Daoy (cell line): ENCODE measurements at regions not wholly inside any gene's neighbourhood (a gene's known extent, or its start where the extent isn't known, plus 50 kb on each side); places are given as distances from the start of the nearest gene placed in this dataset.
A peak's percentile ranks its signal among the peaks of the same experiment; 100 is the strongest.

Experiments used
- DNase-seq: peaks from one replicate; pipeline ENCODE4 v3.0.0-alpha.2; 2015; ENCODE audit warnings: low read depth

- DNase-seq: no peak
These were observed 235.3 kb downstream of the KLF12 start for GRCh38 chr13:73898899-73899298.

GRCh38 chr13:73898276-73898675, 235.9 kb downstream of the KLF12 start:
- no peak for DNase-seq

DNA sequence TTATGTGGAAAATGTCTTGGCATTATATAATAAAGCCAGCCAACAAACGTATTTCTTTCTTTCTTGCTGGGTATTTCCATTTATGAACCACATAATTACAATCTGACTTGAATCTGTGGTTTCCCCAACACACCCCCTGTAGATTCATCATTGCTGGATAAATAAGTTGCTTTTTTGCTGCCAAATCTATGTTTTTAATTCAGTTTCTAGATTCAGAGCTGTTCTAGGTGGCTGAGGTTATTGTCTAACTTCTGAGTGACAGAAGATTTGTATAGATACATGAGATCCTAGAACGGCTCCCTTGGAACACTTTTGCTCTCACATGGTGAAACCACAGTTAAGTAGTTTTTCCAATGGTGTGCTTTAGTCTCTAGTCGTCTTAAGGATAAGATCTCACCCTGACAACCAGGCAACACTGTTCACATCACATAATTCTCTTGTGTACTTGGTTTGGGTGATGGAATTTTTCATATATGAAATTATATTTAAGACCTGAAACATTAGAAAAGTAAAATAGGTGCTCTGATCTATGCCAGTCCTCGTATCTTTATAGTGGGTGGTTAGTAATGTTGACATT, 239.1 kb downstream of the KLF12 start:
- no peak for DNase-seq

DNA sequence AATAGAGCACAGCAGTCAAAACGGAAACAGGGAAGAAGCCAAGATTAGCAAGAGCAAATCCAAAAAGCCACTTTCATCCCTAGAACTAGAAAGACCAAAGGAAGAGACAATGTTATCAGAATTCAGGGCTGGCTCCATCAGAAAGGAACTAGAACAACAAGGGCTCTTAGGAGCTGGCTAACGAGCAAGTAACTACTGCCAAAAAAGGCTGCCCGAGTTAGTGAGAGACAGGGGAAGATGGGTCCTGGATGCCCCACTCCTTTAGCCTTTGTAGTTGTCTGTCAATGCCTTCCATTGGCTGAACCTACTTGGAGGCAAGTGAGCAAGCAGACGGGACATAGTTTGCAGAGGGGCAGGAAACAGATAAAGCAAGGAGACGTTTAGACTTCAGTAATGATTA, 240.4 kb downstream of the KLF12 start:
- no peak for DNase-seq

DNA sequence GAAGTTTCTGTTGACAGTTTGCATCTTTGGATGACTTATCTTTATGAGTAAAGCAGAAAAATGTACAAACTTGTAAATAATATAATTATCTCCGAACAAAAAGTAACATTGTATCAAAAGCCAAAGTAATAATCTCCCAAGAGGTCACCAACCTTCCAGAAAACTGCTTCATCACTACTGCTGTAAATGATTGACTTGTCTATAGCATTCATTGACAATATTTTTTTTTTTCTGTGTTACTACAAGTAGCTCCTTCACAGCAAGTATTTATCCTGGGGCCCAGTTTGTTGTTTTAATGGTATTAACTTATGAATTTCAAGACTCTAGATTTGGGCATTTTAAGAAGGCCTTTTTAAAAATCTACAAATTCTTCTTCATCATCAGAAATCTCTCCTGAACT, 242.4 kb downstream of the KLF12 start:
- no peak for DNase-seq

DNA sequence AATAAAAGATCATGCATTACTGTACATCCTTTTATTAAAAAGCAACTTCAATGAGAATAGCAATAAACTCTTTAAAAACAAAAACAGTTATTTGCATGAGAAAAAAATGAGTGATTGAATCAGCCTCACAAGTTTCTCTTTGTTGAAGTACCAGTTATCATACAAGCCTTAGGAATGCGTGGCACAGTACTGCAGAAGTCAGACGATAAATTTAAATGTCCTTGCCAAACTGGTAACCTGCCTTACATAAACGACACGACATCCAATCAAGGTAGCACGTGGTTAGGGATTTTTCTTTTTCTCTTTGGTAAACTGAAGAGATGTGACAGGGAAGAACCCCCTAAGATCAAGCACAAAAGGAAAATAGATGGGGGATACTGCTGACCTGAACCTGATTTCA, 251.0 kb downstream of the KLF12 start:
- DNase-seq: no peak

- DNase-seq: peak; percentile 17
These were observed 253.8 kb downstream of the KLF12 start for GRCh38 chr13:73880365-73880764.

DNA sequence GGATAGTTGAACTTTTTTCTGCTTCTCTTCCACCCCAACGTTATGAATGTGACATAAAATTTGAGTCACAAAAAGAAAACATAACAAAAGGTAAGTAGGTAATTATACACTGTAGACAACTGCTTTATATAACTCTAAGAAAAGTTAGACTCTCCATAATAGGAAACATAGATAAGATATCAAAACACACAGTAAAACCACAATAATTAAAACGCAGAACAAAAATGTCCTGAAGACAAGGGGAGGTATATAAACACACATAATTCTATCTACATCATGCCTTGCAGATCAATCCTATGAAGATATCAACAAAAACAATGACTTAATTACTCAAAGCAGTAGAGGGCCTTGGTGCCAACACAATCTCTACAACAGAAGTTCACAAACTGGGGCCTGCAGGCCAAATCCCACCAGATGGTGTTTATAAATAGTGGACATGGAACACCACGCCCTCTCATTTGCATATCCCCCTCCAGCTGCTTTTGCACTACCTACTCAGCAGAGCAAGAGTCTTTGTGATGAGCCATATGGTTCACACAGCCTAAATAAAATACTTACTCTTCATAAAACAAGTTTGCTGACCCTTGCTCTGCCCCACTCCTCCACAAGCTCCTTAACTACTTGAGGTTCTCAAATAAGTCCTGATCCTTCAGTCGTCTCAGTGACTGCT, 254.7 kb downstream of the KLF12 start:
- no peak for DNase-seq

DNA sequence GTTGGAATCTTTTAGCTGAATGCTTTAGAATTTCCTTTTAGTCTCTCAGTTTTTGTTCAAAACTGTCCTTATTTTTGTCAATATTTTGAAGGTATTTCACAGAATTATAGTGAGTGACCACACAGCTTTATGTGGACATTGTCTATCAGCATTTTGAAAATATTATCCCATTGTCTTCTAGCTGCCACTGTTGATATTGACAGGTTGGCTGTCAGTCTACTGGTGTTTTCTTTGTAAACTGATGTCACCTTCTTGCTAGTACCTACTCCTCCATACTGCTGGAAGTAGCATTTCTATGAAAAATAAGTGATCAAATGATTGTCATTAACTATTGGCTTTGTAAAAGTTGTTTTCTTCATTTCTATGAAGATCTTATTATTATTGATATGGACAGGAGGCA, 256.8 kb downstream of the KLF12 start:
- no peak for DNase-seq

DNA sequence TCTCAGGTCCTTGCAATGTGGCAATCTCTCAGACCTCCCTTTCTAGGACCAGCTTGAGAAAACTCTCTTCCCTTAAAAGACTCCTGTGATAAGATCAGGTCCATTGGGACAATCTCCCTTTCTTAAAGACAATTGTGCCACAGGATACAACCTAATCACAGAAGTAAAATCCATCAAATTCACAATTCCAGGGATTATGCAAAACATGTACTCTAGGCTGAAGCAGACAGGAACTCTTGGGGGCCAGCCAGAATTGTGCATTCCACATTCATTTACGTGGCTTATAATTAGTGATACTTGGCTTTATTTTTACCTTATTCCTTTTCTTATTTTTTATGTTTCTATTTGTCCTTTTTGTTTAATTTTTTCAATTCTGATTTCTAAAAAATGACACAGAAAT, 257.9 kb downstream of the KLF12 start:
- DNase-seq: no peak

DNA sequence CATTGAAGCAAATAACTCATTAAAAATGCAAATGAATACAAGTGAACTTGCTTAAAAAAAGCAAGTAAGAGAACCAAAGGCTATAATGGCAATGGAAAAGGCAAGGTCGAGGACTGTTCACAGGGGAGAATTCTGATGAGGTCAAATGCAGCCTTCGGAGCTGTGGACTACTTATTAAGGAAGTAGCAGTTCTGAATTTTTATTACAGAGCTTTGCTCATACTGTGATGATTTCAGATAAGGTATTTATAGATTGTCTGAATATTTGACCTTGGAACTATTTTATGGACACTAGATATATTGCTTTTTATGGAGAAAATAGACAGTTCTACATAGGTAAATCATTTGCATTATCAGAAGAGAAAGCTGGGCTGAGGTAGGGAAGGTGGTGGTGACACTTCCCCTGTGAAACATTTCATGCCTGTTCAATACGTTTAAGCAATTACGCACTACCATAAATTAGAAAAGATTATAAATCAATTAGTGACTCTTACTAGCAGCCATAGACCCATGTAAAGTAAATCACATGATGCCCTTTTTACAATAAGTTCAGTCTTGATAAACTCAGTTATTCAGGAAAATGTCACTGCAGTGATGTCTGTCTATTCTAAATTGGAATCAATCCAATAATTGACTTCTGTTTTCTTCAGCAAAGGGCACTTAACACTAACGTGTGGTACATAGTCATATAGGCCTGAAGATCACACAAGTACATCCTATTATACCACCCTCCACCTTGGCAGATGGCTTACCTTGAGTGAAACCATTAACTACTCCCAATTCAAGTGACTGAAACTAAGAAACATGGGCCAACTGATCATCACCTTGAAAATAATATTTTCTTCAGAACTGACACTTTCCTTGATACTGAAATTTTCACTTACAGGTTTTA, 260.0 kb downstream of the KLF12 start:
- no peak for DNase-seq

DNA sequence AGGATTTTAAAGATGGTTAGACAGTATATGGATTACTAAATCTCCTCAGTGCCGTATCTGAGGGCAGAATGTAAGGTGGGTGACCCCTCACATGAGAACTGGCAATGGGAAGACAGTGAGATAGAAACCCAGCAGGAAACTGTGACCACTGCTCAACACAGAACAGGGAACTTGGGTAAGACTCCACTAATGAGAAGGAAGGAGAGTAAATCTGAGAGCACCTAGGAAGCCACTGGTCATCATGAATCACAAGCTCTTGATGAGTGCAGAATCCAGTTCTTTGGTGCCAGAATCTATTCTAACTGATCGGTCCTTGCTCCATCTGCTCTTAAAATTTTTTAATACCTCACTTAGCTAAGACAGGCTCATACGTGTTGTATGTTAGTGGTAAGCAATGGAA, 261.8 kb downstream of the KLF12 start:
- peak; percentile 1 for DNase-seq

GRCh38 chr13:73870970-73871935, 263.0 kb downstream of the KLF12 start:
- DNase-seq: peak; percentile 78

DNA sequence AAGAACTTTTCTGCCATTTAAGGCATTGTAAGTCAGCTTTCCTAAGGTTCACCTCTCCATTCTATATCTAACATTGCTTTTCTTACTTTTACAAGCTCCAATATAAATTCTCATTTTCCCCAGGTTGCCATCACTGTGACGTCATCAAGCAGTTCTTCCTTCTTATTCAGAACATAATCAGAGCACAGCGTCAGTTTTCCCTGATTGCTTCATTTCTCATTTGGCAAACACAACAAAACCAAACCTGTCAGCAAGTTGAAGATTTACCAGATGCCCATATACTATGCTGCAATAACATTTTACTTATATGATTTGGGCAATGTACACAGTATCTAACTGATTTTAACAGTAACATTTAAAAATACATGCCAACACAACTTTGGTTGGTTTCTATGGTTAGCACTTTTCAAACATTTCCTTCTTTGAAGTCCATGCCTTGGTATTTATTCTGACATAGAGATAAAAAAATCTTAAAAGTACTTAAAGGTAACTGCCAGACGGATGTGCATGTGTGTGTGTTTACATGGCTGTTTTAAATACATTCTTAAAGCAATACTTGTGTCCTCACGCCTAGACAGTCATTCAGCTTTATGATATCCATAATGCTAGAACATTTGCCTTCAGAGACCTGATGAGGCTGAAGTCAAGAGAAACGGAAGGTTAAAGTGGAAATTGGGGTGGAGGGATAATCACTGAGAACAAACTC, 264.0 kb downstream of the KLF12 start:
- no peak for DNase-seq

DNA sequence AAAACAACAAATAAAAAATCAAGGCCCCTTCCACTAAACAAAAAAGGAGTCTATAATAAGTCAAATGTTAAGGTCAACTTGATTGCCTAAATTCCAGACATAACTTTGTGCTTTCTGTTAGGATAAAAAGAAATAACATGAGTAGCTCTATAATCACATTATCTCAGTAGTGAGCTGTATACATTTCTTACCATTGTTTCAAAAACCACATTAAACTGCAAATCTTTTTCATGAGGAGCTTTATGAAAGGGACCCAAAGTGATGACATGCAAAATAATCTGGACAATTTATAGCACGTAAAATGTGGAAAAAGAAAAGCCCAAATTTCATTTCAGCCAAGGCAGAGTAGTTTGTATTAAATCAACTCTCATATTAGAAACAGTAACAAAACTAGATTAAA, 269.2 kb downstream of the KLF12 start:
- no peak for DNase-seq

DNA sequence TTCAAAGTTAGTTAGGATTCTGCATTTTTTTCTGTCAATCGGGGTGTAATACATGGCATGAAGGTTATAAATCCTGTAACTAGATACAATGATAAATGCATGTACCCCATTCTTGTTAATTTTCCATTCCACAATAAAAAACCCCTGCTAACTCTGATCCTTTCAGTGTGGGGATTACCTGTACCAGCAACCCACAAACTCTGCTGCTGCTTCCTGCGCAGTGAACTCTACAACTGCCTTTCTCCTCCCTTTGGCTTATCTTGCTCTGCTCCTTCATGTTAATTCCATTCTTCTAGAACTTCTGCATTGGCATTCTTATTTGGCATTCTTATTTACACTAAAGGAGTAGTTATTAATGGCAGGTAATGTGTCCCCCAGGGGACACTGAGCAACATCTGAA, 273.1 kb downstream of the KLF12 start:
- no peak for DNase-seq

GRCh38 chr13:73860501-73860900, 273.7 kb downstream of the KLF12 start:
- no peak for DNase-seq

GRCh38 chr13:73859841-73860240, 274.4 kb downstream of the KLF12 start:
- no peak for DNase-seq

DNA sequence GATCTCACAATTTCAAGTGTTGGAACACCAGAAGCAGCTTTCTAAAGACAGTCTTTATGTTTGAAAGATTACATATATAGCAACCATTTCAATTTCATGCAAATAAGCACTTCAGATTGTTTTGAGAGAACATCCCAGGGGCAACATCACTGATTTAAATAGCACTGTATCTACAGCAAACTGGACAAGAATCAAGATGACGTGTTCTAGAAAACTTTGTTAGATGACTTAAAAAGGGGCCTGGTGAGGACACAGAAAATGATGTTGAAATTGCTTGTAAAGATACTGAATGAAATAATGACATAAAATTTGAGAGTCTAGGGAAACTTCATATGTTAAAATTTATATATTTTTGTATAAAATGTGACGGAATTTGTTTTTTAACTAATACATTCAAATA, 277.1 kb downstream of the KLF12 start:
- no peak for DNase-seq

DNA sequence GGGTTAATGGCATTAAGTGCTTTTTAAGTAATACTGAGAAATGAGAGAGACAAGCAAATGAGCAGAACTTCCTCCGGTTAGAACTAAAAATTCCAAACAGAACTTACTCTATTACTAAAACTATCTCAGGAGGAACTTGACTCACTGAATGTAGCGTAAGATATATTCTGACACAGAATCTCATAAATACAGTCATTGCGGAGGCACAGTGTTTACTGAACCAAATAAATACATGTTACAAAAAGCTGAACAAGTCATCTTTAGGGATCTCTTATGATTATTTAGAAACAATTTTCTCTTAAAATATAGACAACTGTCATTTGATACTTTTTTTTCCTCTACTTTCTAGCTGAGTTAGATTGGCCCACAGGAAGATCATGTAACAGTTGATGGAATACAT, 283.1 kb downstream of the KLF12 start:
- no peak for DNase-seq
